ENCODE measurements at regions not wholly inside any gene's neighbourhood (a gene's known extent, or its start where the extent isn't known, plus 50 kb on each side); places are given as distances from the start of the nearest gene placed in this dataset.

GRCh38 chrX:106306391-106306947 lies 138.4 kb downstream of the PWWP3B start:
- TF ChIP-seq CTCF (IDR thresholded peaks at IDR 0.05 in 4 of 5, conservative IDR thresholded peaks at IDR 0.05 in 1 of 5) (no peak), POLR2A (IDR thresholded peaks at IDR 0.05) (no peak)
